HCT116 (cell line): ENCODE measurements at regions not wholly inside any gene's neighbourhood (a gene's known extent, or its start where the extent isn't known, plus 50 kb on each side); places are given as distances from the start of the nearest gene placed in this dataset.

ENCODE experiments used
- CTCF ChIP-seq, 3 experiments: fragments of 200-600 bp in 1 of 3; sonication (generic) in 1 of 3; IDR thresholded peaks in 2 of 3; conservative IDR thresholded peaks in 1 of 3; 2 replicates each; pipeline ENCODE4 v1.5.1; 2012 to 2017; ENCODE audit warnings: low read depth in 2 of 3, low read length in 2 of 3, antibody characterized with exemption in 1 of 3, borderline replicate concordance in 1 of 3, control low read depth in 1 of 3, mild to moderate bottlenecking in 1 of 3, mixed read lengths in 1 of 3, mixed run types in 1 of 3, moderate library complexity in 1 of 3; ENCODE audit not compliant: insufficient read depth in 1 of 3
- EZH2 ChIP-seq: fragments of 200-600 bp; sonication (generic); IDR thresholded peaks from 2 replicates; pipeline ENCODE4 v1.6.1; 2017; ENCODE audit warnings: antibody characterized with exemption, mixed run types
- EZH2phosphoT487 ChIP-seq: fragments of 200-600 bp; IDR thresholded peaks from 2 replicates; pipeline ENCODE4 v1.6.1; 2018; ENCODE audit warnings: antibody characterized with exemption, borderline replicate concordance
- POLR2A ChIP-seq: IDR thresholded peaks from 2 replicates; pipeline ENCODE4 v1.7.0; 2011; ENCODE audit warnings: borderline replicate concordance; ENCODE audit not compliant: insufficient read depth, insufficient read length; ENCODE audit errors: extremely low read depth
- REST ChIP-seq: IDR thresholded peaks from 2 replicates; pipeline ENCODE4 v1.6.1; 2012; ENCODE audit warnings: low read depth

GRCh38 chr3:4235690-4236089 lies 67.5 kb upstream of the SETMAR start:
- TF ChIP-seq POLR2A (no peak), EZH2 (no peak), EZH2phosphoT487 (no peak), REST (no peak), CTCF (IDR thresholded peaks at IDR 0.05 in 2 of 3, conservative IDR thresholded peaks at IDR 0.05 in 1 of 3; ENCODE audit: borderline replicate concordance in 1 of 3, insufficient read depth in 1 of 3, low read depth in 2 of 3, low read length in 2 of 3) (no peak)
